ENCODE measurements at regions not wholly inside any gene's neighbourhood (a gene's known extent, or its start where the extent isn't known, plus 50 kb on each side); places are given as distances from the start of the nearest gene placed in this dataset.

DNA sequence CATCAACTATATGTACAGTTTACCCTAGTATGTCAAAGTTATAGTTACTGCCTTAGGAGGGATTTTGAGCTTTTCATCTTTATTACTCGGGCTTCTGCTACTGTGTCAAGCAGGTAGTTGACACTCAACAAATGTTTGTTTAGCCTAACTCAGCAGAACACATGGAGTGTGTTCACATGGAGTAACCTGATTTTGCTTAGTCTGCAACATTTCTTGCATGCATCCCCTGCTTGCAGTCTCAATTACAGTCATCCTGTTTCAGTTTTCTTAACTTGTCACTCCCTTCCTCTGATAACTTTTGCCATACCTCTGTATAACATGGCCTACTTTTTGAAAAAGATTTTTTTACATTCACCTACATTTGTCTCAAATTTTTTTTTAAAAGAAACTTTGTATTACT, 135.5 kb downstream of the NMUR2 start:
- DNase-seq = no peak

DNA sequence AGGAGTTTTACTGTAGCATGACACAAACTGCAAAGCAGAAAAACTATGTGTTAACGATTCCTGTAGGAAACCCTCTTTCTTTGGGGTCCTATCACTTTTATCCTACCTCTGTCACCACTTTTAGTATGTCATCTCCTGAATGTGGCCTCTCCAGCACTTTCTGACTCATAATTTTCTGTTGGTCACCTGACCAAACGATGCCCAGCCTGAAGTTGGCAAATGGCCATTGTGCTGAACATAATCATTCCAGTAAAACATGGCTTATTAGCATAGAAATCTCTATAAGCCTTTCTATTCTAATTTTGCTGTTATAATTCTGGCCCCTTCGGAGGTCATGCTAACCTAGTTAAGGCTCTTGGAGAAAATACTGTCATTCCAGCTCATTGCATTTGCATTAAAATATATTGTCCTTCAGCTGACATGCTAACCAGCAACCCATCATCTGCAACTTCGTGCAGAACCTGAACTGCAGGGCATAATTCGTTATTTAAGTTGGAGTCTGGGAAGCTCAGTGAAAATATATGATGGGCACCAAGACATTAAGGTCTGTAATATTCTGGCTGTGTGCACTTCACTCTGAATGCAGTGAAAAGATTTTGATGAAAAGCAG, 140.3 kb downstream of the NMUR2 start:
- DNase-seq = no peak

DNA sequence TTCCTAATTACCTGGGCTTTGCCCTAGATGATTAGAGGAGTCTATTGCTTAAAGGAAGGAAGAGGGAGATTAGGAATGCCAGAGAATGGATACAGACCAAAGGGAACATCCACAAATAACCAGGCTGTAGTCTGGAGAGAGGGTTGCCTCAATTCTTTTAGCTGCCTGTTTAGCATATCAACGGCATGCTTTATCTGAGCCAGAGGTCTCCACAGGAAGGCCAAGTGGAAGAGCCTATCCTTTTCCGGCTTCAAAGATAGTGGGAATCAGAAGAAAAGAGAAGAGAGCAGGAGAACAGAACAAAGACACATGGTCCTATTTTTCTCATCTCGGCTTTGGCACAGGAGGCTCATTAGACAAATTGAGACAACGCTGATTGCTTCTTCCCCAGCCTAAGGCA, 142.4 kb downstream of the NMUR2 start:
- no peak for DNase-seq

DNA sequence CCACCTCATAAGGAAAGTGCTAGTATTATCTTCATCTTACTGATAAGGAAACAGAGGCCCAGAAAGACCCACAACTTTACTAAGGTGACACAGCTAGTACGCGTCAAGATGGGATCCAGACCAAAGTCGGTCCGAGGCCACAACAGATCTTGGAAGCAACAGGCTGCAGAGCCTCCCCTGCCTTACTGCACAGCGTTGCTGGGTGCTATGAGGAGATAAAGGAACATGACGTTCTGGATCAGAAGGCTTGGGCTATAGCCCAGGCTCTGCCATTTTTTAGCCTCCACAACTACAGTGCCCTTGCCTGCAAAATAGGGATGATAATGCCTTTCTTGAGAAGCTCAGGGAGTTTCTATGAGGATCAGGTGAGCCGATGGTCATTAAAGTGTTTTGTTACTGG, 144.1 kb downstream of the NMUR2 start:
- no peak for DNase-seq

DNA sequence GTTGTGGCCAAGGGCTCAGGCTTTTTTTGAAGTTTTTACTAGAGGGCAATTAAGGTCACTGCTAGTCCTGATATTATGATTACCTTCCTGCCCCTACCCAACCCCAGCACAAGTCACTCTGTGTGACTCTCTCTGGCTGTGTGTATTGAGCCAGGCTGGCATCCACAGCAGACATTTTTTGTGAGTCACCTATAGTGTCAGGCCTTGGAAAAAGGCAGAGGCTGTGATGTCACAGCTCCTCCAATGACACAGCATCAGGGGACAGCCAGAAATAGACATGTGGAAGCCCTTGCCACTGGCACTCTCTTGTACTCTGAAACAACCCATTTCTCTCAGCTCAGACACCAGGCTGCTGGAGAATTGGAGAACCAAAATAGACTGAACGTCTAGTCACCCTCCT, 145.4 kb downstream of the NMUR2 start:
- DNase-seq = no peak

DNA sequence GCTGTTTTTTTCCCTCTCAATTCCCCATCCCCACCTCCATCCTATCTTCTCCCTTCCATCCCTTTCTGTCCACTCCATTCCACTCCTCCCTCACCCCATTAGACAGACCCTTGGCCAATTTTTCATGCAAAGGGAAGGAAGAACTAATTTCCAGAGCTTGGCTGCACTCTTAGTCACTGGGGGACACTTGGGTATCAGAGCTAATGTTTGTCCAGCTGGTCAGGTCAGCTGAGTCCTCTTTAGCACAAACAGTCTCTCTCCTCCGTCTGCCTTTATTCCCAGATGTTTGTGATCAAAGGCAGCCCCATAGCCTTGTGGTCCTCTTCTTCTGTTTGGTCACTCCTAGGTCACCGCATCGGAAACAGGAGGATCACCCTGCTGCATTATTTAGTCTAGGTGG, 148.5 kb downstream of the NMUR2 start:
- DNase-seq = no peak

DNA sequence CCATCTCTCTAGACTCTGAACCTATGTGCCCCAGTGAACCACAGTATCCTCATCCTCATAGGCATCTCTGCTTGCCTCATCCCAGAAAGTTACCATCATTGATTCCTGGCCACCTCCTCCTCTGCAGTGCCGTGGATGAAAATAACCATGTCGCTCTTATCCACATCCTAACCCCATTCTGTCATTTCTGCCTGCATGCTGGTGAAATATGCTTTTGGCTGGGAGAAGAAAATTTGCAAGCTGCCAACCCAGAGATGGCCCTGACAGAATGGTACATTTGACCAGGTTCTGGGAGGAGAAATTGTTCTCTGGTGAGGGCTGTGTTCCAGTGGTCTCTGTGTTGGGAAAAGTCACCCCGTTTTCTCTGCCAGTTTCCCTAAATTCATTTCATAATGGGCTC, 149.7 kb downstream of the NMUR2 start:
- no peak for DNase-seq

DNA sequence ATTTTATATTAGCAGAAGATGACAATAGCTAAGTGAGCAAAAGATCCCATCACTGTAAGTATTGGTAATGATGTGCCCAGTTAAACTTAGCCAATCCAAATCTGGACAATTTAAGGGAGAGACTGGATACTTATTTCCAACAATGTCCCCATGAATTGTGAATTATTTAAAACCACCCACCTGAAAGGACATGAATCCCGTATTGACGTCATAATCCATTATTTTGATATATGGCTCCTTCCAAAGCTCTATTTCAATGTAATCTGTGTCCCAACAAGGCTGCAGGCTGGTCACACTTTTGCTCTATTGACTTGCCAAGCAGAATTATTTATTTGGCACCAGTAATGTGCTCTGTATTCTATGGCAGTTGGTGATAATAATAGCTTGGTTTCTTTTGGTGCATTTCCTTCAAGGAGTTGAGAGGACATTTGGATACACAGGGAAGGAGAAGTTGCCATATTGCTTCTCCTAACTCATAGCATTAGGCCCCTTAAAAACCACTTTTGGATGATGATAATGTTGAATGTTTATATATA, 157.2 kb downstream of the NMUR2 start:
- no peak for DNase-seq

DNA sequence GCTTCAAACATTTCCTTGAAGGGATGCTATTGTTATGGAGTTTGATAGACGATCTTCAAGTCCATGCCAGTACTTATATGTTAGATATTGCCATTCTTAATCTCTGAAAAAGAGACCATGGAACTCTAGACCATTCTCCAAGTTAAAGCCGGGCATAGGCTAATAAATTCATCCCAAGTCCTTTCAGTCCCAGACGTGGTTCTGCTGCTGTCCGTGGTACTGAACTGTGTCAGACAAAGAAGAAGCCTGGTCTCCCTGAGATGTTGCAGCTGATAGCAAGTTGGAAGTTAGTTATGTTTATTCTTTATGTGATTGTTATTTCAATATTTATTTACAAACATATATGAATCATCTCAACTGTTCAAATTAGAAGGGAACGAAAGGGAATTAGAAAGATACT, 158.7 kb downstream of the NMUR2 start:
- no peak for DNase-seq

DNA sequence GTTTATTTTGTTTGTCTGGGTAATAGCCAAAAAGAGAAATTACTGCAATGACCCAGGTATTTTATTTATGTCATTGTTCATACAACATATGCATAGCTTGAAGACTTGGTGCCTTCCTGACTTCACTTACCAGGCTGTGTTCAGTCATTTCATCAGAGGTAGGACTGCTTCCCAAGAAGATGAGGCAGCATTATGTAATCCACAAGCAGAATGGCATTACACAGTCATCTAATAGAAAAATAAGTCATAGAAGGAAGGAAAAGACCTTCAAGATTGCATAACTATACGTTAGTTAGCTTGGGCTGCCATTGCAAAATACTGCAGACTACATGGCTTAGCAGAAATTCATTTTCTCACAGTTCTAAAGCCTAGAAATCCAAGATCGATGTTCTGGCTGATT, 167.5 kb downstream of the NMUR2 start:
- DNase-seq = no peak

DNA sequence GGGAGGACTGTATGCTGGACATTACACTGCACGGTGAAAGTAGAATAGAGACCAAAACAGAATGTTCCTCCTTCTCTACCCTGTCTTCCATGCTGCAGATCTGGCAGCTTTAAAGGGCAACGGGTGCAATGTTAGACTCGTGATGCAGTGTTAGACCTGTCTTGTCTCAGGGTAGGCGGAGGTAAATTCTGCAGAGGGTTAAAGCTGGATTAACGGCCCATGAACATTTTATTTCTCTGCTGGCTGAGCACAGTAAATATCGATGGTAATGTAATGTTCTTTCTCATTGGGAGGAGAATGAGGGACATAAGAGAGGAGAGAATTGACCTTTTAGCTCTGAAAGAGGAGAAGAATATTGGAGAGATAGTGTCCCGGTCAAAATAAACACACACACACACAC, 178.9 kb downstream of the NMUR2 start:
- no peak for DNase-seq

DNA sequence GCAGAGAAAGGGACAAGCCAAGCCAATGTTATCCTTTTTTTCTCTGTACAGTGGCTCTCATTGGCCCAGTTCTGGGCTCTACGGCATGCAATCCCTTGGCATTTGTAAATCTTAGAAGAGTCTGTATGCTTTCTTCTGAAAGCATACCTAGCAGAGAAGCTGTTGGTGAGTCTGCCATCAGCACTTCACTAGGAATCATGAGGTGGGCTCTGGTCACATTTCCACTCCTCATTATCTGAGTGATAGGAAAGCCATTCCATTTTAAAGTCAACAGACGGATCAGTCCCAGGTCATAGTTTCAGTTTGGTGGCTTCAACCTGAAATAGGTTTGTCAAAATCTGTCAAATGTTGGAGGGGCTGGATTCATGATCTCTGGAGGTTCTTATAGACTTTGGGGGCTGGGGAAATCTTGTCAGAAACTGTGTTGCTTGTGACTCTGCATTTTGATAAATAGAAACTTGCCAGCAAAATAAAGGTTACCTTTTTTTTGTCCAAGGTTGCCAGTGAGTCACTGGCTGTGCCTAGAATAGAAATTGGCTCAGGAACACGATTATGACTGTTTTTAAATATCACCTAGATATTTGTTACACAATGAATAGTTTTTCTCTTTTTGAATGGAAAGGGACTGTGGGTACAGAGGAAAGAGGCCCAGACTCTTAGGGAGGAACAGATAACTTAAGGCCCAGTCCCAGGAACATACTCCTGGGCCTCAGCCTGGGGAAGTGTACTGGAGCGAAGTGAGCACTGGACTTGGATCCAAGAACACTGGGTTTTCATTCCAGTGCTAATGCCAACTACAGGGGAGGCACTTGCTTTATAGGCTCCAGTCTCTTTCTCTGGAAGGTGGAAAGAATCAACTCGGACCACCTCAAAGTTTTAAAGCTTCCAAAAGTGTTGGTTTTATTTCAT, 183.1 kb downstream of the NMUR2 start:
- no peak for DNase-seq

DNA sequence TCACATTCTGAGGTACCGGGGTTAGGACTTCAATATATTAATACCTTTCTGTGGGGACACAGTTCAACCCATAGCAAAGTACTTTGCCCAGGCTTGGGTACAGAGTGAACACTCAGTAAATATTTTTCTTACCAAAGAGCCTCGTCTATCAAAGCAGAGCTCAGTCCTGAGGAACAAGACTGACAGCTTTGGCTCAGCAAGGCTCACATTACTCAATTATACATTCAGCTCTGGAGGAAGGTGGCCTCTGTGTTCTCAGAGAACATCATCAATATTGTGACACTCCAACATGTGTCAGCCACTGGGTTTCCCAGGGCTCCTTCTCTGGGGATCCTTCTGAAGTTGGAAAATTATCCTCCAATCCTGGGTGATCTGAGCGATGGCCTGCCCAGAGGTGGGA, 186.4 kb downstream of the NMUR2 start:
- no peak for DNase-seq

DNA sequence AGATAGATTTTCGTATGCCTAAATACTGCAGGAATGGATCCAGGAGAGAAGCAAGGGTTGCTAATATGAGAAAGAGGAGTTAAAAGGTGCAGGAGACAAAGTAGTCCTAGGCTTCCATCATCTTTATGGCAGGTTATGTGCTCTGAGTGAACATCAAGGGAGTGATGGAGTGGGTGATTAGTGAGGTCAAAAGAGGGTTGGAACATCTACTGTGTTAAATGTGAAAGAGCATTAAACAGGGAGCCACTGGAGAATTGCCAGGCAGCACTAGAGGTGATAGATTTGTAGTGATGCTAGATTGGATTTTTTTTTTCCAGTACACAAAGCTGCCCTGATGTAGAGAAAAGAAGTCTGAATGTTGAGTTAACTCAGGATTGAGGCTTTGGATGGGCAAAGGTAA, 199.3 kb downstream of the NMUR2 start:
- no peak for DNase-seq

DNA sequence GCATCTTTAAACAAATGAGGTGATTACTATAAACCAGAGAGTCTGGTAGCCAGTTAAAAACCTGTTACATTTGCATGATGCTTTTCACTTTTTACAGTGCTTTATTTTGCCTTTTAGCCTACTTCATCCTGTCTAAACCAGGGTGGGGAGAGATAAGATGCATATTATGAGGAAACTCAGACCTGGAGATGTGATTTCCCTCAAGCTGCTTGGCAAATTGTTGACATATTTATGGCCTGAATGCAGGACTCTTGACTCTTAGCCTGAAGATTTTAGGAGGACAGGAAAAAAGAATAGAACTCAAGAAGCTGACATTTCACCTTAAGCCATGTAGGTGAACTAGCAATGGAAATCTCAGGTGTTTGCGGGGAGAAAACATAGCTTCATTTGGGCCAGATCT, 202.8 kb downstream of the NMUR2 start:
- DNase-seq = no peak

DNA sequence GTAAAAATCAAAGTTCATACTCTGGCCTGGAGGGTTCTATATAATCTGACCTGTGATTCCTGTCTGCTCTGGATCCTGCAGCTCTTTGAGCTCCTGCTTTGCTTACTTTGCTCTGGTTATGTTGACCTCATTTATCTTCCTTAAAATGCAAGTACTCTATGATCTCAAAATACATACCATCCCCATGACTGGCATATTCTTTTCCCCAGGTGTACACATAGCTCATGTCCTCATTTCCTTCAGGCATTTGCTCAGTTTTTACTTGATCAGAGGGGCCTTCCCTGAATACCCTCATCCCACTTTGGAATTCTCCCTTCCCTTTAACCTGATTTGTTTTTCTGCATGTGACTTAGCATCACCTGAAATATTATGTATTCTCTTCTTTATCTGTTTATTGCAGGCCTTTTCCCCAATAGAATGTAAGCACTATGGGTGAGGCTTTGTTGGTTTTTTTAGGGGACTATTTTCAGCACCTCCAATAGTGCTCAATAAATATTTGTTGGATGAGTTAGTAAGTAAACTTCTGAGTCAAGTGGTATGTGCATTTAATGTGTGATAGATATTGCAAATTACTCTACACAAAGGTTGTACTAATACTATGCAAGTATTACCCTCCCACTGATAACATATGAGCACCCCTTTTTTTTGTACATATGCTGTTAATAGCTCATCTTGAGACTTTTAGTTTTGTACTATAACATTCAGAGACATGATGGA, 211.5 kb downstream of the NMUR2 start:
- no peak for DNase-seq

DNA sequence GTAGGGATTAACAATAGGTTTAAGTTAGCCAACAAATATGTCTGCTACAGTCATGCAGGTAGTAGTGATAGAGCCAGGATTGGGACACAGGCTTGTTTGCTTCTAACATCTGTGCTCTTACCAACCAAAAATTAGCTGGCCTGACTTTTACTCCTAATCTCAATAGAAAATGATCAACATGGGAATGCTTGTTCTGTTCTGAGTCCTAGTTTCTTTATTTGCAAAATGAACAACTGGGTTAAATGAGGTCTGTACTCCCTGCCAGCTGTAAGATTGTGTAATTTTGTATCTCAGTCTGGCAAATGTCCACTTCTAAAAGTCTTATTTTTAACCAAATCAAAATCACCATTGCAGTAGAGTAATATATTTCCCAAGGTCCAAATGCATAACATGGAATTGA, 216.8 kb downstream of the NMUR2 start:
- no peak for DNase-seq

DNA sequence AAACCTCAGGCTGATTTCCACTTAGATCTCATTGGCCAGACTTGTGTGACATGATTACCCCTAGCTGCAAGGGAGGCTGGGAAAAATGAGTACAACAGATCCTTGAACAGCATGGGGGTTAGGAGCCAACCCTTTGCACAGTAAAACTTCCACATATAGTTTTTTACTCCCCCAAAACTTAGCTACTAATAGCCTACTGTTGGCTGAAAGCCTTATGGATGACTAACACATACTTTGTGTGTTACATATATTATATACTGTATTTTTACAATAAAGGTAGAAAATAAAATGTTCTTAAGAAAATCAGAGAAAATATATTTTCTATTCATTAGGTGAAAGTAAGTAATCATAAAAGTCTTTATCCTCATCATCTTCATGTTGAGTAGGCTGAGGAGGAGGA, 217.4 kb downstream of the NMUR2 start:
- no peak for DNase-seq

DNA sequence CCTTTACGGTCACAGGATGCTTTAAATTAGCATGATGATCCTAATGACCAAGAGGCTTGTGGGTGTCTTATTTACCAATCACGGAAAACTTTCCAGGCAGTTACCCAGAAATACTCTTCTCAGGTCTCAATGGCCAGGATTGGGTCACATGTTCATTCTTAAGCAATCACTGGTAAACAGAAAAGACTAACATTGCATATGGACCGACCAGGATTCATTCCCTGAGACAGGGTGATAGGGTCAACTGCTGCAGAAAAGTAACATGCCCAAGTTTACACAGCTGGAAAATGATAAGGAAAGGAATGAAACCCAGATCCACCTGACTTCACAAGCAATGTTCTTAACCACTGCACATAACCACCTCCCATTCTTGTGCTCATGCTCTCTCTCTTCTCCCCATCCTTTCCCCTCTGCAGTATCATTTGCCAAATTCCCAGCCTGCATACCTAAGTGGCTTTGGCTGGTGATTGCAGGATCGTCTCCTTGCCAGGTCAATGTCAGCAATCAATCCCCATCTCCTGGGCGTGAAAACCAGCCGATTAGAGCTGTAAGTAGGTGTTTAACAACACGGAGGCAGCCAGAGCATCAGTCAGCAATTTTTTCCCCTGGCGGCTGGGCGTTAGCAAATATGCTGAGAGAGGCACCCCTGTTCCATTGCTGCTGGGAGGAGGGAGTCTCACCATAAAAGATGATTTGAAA, 219.4 kb downstream of the NMUR2 start:
- DNase-seq = no peak

DNA sequence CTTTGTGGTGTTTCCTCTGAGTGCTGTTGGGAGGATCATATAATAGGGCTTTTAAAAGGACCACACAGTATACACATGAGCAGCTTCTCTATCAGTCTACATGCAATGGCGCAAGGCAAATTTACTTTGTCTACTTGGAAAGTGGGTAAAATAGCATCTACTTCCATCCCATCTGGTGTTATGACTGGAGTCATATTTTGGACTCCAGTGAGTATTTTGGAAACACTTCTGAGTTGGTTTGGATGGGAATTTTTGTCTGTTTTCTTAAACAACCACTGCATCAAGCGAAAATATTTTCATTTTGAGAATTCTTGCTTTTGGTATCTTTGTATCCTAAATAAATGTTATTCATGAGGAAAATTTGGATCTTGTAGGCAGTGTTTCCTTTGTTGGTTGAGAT, 220.8 kb downstream of the NMUR2 start:
- DNase-seq = no peak

DNA sequence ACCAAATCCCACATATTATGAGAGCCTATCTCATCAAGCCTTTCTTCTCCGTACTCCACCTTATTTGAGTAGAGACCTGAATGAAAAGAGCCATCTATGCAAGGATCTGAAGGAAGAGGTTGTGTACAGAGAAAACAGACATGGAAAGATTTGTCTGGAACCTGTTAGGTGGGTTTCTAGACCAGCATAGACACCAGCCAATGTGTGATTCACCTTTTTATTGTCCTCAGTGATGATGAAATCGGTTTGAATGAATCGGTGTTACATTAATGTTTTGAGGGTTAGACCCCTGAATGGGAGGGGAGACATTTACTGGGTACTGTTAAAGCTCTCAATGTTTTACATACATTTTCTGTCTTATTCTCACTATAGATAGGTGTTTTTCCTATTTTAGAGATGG, 223.6 kb downstream of the NMUR2 start:
- no peak for DNase-seq

DNA sequence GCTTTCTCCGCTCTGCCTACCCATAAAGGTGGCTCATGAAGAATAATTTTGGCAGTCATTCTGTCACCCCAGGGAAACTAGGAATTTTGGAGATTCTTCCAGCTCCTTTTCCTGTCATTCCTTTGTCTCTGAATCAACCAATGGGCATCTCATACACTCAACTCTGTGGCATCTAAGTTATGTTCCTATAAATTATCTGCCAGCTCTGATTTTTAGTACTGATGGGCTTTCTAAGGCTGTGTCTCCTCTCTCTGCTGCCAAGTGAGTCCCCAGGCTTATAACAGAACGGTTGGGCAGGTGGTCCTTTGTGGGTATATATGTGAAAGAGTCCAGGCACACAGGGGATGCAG, 226.8 kb downstream of the NMUR2 start:
- no peak for DNase-seq

DNA sequence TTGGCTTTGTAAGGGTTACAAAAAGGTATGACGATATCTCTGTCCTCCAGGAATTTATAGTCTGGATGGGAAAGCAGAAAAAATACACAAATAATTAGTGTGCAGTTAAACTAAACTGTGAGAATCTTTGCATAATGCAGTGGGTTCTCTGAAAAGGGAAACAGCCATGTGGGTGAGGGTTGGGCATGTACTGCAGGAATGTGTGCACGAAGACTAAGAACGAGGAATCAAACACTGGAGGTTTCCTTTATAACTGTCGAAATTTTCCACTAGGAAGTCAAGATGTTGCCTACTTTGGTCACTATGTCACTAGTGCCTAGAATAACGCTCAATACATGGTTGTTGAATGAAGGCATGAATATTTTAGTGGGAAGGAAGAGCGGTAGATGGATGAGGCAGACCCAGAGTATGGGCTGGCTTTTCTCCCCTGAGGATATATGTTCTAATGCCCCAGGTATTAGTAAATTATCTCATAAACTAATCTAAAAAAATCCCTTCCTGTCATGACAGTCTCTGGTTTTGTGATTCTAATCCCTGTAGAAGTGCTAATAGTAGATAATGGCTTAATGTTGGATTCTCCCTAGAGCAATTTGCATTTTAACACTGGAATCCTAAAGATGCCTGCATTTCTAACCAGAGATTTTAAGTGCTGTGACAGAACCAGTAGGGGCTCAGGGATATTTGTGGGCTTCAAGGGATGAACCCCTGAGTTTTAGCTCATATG, 227.3 kb downstream of the NMUR2 start:
- DNase-seq = no peak

Data from NCI-H526 treated with DMSO at 0.1 percent for 48 hours (cell line).